GM18520 (cell line): ENCODE measurements at regions not wholly inside any gene's neighbourhood (a gene's known extent, or its start where the extent isn't known, plus 50 kb on each side); places are given as distances from the start of the nearest gene placed in this dataset.

Source experiments
- ATAC-seq: cut with Tn5 transposase; IDR thresholded peaks from one replicate; pipeline ENCODE4 v1.9.1; 2021; ENCODE audit not compliant: unreplicated experiment

- no peak for ATAC-seq
These were observed 607.0 kb upstream of the PRKX start for GRCh38 chrX:4320436-4320947.

GRCh38 chrX:4315891-4316290 is 602.4 kb upstream of the PRKX start:
- ATAC-seq, result no peak

GRCh38 chrX:4314586-4314985 is 601.1 kb upstream of the PRKX start:
- no peak for ATAC-seq

GRCh38 chrX:4277122-4277521 is 563.7 kb upstream of the PRKX start:
- no peak for ATAC-seq

- ATAC-seq, result no peak
These were observed 555.2 kb upstream of the PRKX start for GRCh38 chrX:4268676-4269075.

GRCh38 chrX:4265036-4265435 is 551.6 kb upstream of the PRKX start:
- ATAC-seq, result no peak

GRCh38 chrX:4263030-4263803 is 549.8 kb upstream of the PRKX start:
- ATAC-seq, result no peak

- ATAC-seq, result no peak
These were observed 539.6 kb upstream of the PRKX start for GRCh38 chrX:4253092-4253491.

- no peak for ATAC-seq
These were observed 536.0 kb upstream of the PRKX start for GRCh38 chrX:4249401-4249800.

- no peak for ATAC-seq
These were observed 530.3 kb upstream of the PRKX start for GRCh38 chrX:4243759-4244158.

- ATAC-seq, result no peak
These were observed 527.2 kb upstream of the PRKX start for GRCh38 chrX:4240541-4241194.

GRCh38 chrX:4239650-4240540 is 526.4 kb upstream of the PRKX start:
- ATAC-seq, result no peak

- no peak for ATAC-seq
These were observed 525.5 kb upstream of the PRKX start for GRCh38 chrX:4238916-4239315.

GRCh38 chrX:4225086-4225485 is 511.6 kb upstream of the PRKX start:
- no peak for ATAC-seq

- no peak for ATAC-seq
These were observed 493.5 kb upstream of the PRKX start for GRCh38 chrX:4206941-4207340.

GRCh38 chrX:4197971-4198370 is 484.5 kb upstream of the PRKX start:
- no peak for ATAC-seq

GRCh38 chrX:4193500-4194155 is 480.2 kb upstream of the PRKX start:
- ATAC-seq, result no peak

- ATAC-seq, result no peak
These were observed 472.9 kb upstream of the PRKX start for GRCh38 chrX:4186331-4186730.

- no peak for ATAC-seq
These were observed 471.6 kb upstream of the PRKX start for GRCh38 chrX:4185086-4185485.

GRCh38 chrX:4182408-4182806 is 469.0 kb upstream of the PRKX start:
- no peak for ATAC-seq
